KBM-7 (cell line): ENCODE measurements at regions not wholly inside any gene's neighbourhood (a gene's known extent, or its start where the extent isn't known, plus 50 kb on each side); places are given as distances from the start of the nearest gene placed in this dataset.

ENCODE experiments used
- DNase-seq: peaks from one replicate; pipeline ENCODE4 v3.0.0-alpha.2; 2015
- in situ Hi-C: fragments of 300-500 bp; cut with MboI; formaldehyde crosslinking; loops from 2 replicates; pipeline ENCODE4 v1.14.3; 2020; ENCODE audit warnings: low sequenced_read_pairs, low pct_unique_long_range_greater_than_20kb, mixed read lengths

DNA sequence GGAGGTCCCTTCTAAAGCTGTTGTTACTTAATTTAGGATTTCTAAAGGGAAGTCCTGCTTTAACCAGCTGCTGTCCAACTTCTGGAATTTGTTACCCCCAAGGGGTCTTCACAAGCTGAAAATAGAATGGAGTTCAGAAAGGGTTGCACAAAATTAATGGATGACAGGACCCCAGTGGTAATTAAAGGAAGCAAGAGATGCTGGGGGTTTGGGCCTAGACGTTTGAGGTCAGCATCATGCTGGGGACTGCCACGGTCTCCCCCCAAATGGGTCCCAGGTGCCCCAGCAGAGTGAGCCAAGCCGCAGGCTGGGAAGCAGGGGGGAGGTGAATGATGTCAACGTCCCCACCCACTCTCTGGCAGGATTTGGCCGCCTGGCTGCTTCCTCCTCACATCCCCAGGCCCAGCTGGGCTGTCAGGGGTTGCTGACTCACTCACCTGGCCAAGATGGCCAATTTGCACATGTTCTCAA is 97.5 kb upstream of the ARAP3 start:
- no peak for DNase-seq

GRCh38 chr5:141778683-141779082 is 96.7 kb upstream of the ARAP3 start:
- in situ Hi-C loops, result no loop called here
- no peak for DNase-seq

More for the DNA sequence above, 97.5 kb upstream of the ARAP3 start:
- in situ Hi-C loops, result no loop called here

DNA sequence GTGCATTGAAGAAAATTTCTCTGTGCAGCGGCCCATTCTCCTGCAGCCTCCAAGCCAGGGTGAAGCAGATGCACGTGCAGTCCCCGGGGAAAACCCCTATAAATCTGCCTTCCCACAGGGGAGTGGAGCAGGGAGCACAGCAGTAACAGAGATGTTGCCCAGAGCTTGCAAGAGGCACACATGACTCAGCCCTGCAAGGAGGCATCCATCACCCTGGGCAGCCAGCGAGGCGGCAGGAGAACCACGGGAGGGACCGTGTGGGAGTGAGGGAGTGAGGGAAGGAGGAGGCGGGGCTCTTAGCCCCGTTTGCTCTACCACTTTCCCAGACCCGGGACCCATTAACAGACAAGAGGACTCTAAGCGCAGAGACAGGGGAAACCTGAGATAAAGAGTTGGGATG is 96.2 kb upstream of the ARAP3 start:
- no peak for DNase-seq
- in situ Hi-C loops, result no loop called here

- in situ Hi-C loops, result no loop called here
- DNase-seq, result no peak
Measured at GRCh38 chr5:141777711-141778110, 95.7 kb upstream of the ARAP3 start.

DNA sequence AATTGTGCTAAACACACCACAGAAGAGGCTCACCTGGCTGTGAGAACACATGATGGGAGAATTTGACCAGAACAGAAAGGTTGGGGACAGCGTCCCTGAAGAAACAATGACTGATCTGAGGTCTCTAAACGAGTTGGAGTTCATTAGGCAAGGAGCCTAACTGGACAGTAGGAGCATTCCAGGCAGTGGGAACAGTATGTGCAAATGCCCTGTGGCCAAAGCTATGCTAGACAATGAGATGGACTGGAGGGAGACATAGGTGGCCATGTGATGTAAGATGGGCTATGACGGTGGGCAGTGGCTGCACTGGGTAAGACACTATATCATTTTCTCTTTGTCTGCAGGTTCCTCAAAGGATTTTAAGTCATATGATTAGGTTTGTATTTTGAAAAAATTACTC is 95.1 kb upstream of the ARAP3 start:
- DNase-seq, result no peak
- in situ Hi-C loops, result no loop called here

- in situ Hi-C loops, result no loop called here
- DNase-seq, result no peak
Measured at GRCh38 chr5:141773779-141774562, 91.9 kb upstream of the ARAP3 start.

DNA sequence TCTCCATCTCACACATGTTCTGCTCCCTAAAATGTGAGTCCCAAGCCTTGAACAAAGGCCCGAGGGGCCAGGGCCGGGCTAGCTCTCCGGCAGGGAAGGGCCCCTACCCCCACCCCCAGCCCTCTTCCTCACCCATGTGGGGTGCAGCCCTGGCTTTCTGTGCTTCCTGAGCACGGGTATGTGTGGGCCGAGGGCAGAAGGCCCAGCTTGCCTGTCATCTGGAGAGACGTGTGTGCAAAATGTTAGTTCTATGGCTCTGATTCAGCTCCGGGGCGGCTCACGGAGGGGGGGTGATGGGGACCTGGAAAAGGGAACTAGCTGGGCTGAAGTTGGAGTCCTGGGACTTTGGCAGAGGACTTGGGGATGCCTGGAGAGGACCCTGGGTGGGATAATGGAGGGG is 90.3 kb upstream of the ARAP3 start:
- in situ Hi-C loops, result no loop called here
- DNase-seq, result no peak

- in situ Hi-C loops, result no loop called here
- DNase-seq, result no peak
Measured at GRCh38 chr5:141771562-141771961, 89.5 kb upstream of the ARAP3 start.

- in situ Hi-C loops, result no loop called here
- no peak for DNase-seq
Measured at GRCh38 chr5:141771031-141771430, 89.0 kb upstream of the ARAP3 start.

GRCh38 chr5:141769671-141770070 is 87.6 kb upstream of the ARAP3 start:
- DNase-seq, result no peak
- in situ Hi-C loops, result no loop called here

DNA sequence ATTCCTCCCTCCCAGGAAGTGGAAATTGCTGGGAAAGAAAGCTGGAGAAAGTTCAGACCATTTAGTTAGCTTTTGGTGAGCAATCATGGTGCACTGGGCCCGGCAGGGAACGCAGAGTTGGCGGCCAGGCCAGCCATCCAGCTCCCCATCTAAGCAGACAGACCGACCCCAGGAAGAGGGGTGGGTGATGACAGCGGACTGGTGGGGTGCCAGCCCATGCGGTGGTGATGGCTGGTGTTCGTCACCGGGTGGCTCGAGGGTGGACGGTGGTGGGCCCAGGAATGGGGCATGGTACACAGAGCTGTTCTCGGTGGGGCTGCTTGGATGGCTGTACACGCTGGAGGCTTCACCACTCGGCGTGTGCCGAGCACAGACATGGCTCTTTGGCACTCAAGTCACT is 85.6 kb upstream of the ARAP3 start:
- in situ Hi-C loops, result no loop called here
- DNase-seq, result no peak

DNA sequence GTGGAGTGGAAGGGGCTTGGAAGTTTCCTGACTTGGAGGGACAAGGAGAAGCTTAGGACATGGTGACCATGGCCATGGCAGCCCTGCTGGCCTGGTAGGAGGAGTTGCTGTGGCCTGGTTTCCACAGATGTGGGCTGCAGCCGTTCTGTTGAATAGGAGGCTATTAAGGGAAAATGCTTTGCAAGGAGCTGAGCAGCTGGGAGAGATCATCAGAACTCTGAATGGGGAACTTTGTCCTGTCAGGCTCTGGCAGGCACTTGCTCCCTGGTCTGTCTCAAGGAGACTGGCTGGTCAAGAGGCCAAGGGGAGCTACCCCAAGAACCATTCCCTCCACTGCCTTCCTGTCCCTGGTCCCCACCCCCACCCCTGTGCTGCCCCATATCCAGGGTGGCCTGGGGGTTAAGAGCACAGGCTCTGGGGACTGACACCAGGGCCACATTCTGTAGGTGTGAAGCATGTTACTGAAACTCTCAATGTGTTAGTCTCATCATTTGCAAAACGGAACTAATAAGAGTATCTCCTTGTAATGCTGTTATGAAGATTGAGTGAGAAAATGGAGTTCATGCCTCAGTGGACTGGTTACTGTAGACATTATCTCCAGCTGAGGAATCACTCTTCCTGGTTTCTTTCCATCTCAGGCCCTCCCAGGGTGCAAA is 84.0 kb upstream of the ARAP3 start:
- in situ Hi-C loops, result no loop called here
- DNase-seq, result no peak

DNA sequence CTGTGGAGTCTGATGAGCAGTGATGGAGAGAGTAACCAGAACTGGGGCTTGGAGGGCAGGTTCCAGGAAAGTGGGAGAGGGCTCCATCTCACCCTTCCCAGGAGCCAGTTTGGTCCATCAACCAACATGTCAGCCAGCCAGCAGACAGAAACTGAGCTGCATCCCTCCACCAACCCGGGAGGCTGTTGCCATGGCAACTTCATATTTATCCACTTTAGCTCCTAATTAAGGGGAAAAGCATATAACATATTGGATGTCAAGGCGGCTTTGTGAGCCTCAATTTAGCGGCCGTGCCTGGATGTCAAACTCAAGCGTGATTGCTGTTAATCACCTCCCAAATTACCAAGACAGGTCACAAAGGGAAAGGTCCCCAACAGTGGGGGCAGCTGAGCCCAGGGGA is 81.5 kb upstream of the ARAP3 start:
- DNase-seq, result no peak
- in situ Hi-C loops, result no loop called here

DNA sequence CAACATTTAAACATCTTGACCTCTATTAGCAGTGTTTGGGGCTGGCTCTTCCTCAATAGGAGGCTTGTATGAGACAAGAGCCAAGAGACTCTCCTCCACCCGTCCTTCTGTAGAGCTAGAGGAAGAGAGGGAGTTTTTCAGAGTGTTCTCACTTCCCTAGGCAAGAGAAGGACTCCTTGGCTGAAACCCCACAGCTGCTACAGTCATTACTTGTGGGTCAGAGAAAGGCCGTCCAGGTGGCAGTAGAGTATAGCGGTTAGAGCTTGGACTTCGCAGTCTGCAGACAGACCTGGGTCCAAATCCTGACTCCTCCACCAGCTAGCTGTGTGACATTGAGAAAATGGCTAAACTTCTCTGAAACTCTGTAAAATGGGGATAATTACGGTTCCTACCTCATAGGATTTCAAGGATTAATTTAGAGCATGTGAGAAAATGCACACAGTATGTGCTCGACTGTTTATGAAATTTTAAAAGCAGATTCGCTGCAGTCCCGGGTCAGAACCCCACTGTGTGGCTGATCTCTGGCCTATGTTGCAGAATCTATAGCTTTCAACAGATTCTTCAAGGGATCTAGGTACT is 80.8 kb upstream of the ARAP3 start:
- in situ Hi-C loops, result no loop called here
- no peak for DNase-seq

DNA sequence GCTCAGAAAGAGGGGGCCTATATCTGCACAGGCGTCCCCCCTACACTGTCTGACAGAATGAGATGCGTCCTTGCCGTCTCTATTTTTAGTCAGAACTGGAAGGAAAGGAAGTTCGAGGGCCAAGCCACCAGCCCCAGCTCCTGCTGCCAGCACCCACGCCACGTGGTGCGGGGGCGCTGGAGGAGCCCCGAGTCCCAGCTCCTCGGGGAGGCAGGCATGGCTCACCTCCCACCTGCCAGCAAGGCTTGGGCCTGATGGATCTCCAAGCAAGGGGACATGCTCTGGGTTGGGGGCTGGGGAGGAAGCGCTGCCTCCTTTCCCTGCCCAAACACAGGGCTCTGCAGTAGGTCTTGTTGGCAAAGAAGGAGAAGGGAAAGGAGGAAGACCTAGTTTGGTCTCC is 80.3 kb upstream of the ARAP3 start:
- in situ Hi-C loops, result no loop called here
- DNase-seq, result no peak

GRCh38 chr5:141760753-141761152 is 78.7 kb upstream of the ARAP3 start:
- no peak for DNase-seq

DNA sequence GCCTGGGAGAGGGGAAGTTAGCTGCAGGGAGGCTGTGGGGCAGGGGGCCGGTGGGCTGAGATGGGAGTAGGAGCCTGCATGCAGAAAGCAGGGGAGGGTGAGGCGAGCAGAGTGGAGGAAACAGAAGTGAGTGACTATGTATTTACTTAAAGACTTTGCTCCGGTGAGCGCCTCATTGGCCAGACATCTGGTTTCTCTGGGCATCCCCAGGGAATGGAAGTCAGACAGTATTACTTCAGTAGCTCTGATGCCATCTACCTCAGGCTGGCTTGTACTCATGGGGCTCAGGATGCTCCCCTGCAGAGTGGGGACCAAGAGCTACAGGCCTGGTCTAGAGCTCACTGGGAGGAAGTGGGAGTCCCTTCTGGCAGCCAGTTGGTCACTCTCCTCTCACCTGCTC is 78.2 kb upstream of the ARAP3 start:
- no peak for DNase-seq
- in situ Hi-C loops, result no loop called here

More at GRCh38 chr5:141760753-141761152, 78.7 kb upstream of the ARAP3 start:
- in situ Hi-C loops, result no loop called here

GRCh38 chr5:141758310-141758998 is 76.4 kb upstream of the ARAP3 start:
- in situ Hi-C loops, result no loop called here
- peak; percentile 7 for DNase-seq

- in situ Hi-C loops, result no loop called here
- no peak for DNase-seq
Measured at GRCh38 chr5:141757402-141757801, 75.4 kb upstream of the ARAP3 start.

GRCh38 chr5:141756196-141756595 is 74.2 kb upstream of the ARAP3 start:
- in situ Hi-C loops, result no loop called here
- DNase-seq, result no peak
